Suprapubic skin (tissue), 3 donors: ENCODE measurements at regions not wholly inside any gene's neighbourhood (a gene's known extent, or its start where the extent isn't known, plus 50 kb on each side); places are given as distances from the start of the nearest gene placed in this dataset.

Experiments used
- EP300 ChIP-seq: sonication (generic); formaldehyde crosslinking; IDR thresholded peaks from one replicate; pipeline ENCODE4 v1.6.1; 2017; ENCODE audit warnings: antibody characterized with exemption
- TF ChIP-seq, protein P1 (sequence below), 2 donors: fragments of 200-600 bp in 1 of 2; fragments of 450-650 bp in 1 of 2; sonication (generic) in 1 of 2; IDR thresholded peaks; one replicate each; pipeline ENCODE4 v1.5.1; 2016 to 2019; ENCODE audit warnings: antibody characterized with exemption in 2 of 2, mild to moderate bottlenecking in 1 of 2, moderate library complexity in 1 of 2

DNA sequence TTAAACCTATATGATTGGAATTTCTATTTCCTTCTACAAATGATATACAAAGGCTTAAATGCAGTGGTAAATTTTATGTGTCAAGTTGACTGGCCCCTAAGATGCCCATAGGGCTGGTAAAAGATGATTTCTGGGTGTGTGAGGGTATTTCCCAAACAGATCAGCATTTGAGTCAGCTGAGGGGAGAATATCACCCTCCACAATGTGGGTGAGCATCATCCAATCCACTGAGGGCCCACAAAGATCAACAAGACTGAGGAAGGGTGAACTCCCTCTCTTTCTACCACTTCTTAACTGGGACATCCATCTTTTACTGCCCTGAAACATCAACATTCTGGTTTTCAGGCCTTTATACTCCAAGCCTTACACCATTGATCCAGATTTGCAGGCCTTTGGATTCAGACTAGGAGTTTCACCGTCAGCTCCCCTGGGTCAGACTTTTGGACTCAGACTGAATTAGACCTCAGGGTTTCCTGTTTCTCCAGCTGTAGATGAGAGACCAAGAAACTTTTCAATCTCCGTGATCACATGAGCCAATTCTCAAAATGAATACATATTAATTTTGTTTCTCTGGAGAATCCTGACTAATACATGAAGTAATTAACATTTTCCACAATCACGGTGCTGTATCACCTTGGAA lies 1020.7 kb upstream of the SLIT2 start:
- TF ChIP-seq, protein P1, sequence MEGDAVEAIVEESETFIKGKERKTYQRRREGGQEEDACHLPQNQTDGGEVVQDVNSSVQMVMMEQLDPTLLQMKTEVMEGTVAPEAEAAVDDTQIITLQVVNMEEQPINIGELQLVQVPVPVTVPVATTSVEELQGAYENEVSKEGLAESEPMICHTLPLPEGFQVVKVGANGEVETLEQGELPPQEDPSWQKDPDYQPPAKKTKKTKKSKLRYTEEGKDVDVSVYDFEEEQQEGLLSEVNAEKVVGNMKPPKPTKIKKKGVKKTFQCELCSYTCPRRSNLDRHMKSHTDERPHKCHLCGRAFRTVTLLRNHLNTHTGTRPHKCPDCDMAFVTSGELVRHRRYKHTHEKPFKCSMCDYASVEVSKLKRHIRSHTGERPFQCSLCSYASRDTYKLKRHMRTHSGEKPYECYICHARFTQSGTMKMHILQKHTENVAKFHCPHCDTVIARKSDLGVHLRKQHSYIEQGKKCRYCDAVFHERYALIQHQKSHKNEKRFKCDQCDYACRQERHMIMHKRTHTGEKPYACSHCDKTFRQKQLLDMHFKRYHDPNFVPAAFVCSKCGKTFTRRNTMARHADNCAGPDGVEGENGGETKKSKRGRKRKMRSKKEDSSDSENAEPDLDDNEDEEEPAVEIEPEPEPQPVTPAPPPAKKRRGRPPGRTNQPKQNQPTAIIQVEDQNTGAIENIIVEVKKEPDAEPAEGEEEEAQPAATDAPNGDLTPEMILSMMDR (IDR thresholded peaks at IDR 0.05), result no peak
- no peak for TF ChIP-seq EP300
